Trophoblast cell (in vitro differentiated cells and primary cell): ENCODE measurements at regions not wholly inside any gene's neighbourhood (a gene's known extent, or its start where the extent isn't known, plus 50 kb on each side); places are given as distances from the start of the nearest gene placed in this dataset.

Experiments
- DNase-seq, 2 donors: peaks; one replicate each; pipeline ENCODE4 v3.0.0-alpha.2; 2016
- H2AFZ ChIP-seq: 2 replicates; pipeline ENCODE4 v1.6.1; 2013; ENCODE audit warnings: low read length, moderate library complexity, mild to moderate bottlenecking; ENCODE audit not compliant: insufficient read depth, poor library complexity
- H2AK5ac ChIP-seq: 2 replicates; pipeline ENCODE4 v1.6.1; 2013; ENCODE audit warnings: mild to moderate bottlenecking, low read length
- H2BK120ac ChIP-seq: 2 replicates; pipeline ENCODE4 v1.6.1; 2013; ENCODE audit warnings: low read length, mild to moderate bottlenecking, moderate library complexity; ENCODE audit not compliant: insufficient read depth, poor library complexity
- H2BK12ac ChIP-seq: 2 replicates; pipeline ENCODE4 v1.6.1; 2013; ENCODE audit warnings: mild to moderate bottlenecking, low read length, moderate library complexity
- H2BK5ac ChIP-seq: 2 replicates; pipeline ENCODE4 v1.6.1; 2013; ENCODE audit warnings: low read length, low read depth, moderate library complexity, mild to moderate bottlenecking; ENCODE audit not compliant: poor library complexity
- H3K14ac ChIP-seq: 2 replicates; pipeline ENCODE4 v1.6.1; 2013; ENCODE audit warnings: mild to moderate bottlenecking, low read length
- H3K18ac ChIP-seq: 2 replicates; pipeline ENCODE4 v1.6.1; 2013; ENCODE audit warnings: mild to moderate bottlenecking, low read length
- H3K23ac ChIP-seq: 2 replicates; pipeline ENCODE4 v1.6.1; 2013; ENCODE audit warnings: low read length
- H3K27ac ChIP-seq: 2 replicates; pipeline ENCODE4 v1.5.1; 2013; ENCODE audit warnings: low read depth, mild to moderate bottlenecking, inconsistent platforms, low read length, moderate library complexity
- H3K27me3 ChIP-seq: 2 replicates; pipeline ENCODE4 v1.6.1; 2013; ENCODE audit warnings: inconsistent platforms, mild to moderate bottlenecking, low read length, moderate library complexity; ENCODE audit not compliant: insufficient read depth
- H3K36me3 ChIP-seq, 2 experiments: 1 replicate in 1 of 2; 2 replicates in 1 of 2; pipeline ENCODE4 v1.6.1; 2013; ENCODE audit warnings: low read length in 2 of 2, mild to moderate bottlenecking in 2 of 2, moderate library complexity in 1 of 2; ENCODE audit not compliant: insufficient read depth in 2 of 2, control insufficient read depth in 1 of 2
- H3K4ac ChIP-seq: 2 replicates; pipeline ENCODE4 v1.6.1; 2013; ENCODE audit warnings: low read depth, mild to moderate bottlenecking, low read length, moderate library complexity
- H3K4me1 ChIP-seq, 2 experiments: 1 replicate in 1 of 2; 2 replicates in 1 of 2; pipeline ENCODE4 v1.6.1; 2013; ENCODE audit warnings: low read length in 2 of 2, mild to moderate bottlenecking in 2 of 2, moderate library complexity in 1 of 2; ENCODE audit not compliant: insufficient read depth in 2 of 2, control insufficient read depth in 1 of 2
- H3K4me2 ChIP-seq: 2 replicates; pipeline ENCODE4 v1.6.1; 2013; ENCODE audit warnings: inconsistent platforms, mild to moderate bottlenecking, low read length, moderate library complexity
- H3K4me3 ChIP-seq: 2 replicates; pipeline ENCODE4 v1.5.1; 2013; ENCODE audit warnings: mild to moderate bottlenecking, low read depth, low read length, inconsistent platforms
- H3K79me1 ChIP-seq: one replicate; pipeline ENCODE4 v1.6.1; 2013; ENCODE audit warnings: low read length
- H3K79me2 ChIP-seq: 2 replicates; pipeline ENCODE4 v1.6.1; 2013; ENCODE audit warnings: low read length, mild to moderate bottlenecking; ENCODE audit not compliant: control insufficient read depth, insufficient read depth, poor library complexity
- H3K9ac ChIP-seq: 2 replicates; pipeline ENCODE4 v1.6.1; 2013; ENCODE audit warnings: mild to moderate bottlenecking, low read length
- H3K9me3 ChIP-seq: 2 replicates; pipeline ENCODE4 v1.6.1; 2013; ENCODE audit warnings: low read depth, mild to moderate bottlenecking, control low read depth, inconsistent platforms, low read length; ENCODE audit not compliant: insufficient read depth
- H4K12ac ChIP-seq: 2 replicates; pipeline ENCODE4 v1.6.1; 2013; ENCODE audit warnings: low read depth, mild to moderate bottlenecking, low read length, moderate library complexity
- H4K8ac ChIP-seq: 2 replicates; pipeline ENCODE4 v1.6.1; 2013; ENCODE audit warnings: low read depth, mild to moderate bottlenecking, low read length, moderate library complexity
- H4K91ac ChIP-seq: one replicate; pipeline ENCODE4 v1.6.1; 2013; ENCODE audit warnings: low read depth, mild to moderate bottlenecking, low read length, moderate library complexity
- WGBS: extraction: QIAGEN DNeasy Blood & Tissue Kit; methylation state at CpG from one replicate; pipeline ENCODE4 v1.1.7; 2013; ENCODE audit warnings: missing lambda C conversion rate; ENCODE audit not compliant: insufficient read length, insufficient coverage; ENCODE audit errors: extremely low coverage; 5-methylcytosine and 5-hydroxymethylcytosine counted together

- Histone ChIP-seq H4K8ac (no peak overlapping the region), H3K4ac (no peak overlapping the region), H3K14ac (no peak overlapping the region), H3K23ac (no peak overlapping the region), H3K27me3 (no peaks in the 10 kb centered on the region), H3K4me3 (no peak overlapping the region), H3K9me3 (no peaks in the 10 kb centered on the region), H3K36me3 (no peaks in the 10 kb centered on the region), H2BK5ac (no peak overlapping the region), H3K79me2 (no peaks in the 10 kb centered on the region), H2BK12ac (no peak overlapping the region), H4K12ac (no peak overlapping the region), H3K18ac (no peak overlapping the region), H2AK5ac (no peak overlapping the region), H3K27ac (no peak overlapping the region), H3K79me1 (no peaks in the 10 kb centered on the region), H3K4me2 (no peak overlapping the region), H3K9ac (no peak overlapping the region), H2BK120ac (no peak overlapping the region), H2AFZ (no peak overlapping the region), H3K4me1 (peaks cover 0 to 5% of the 10 kb centered on the region in 2 experiments), H4K91ac (no peak overlapping the region)
- no CpG with 5 or more reads among the region's 7 CpGs for WGBS
- peak; percentile 28 to 66 for DNase-seq
These were observed 66.8 kb upstream of the BCHE start for GRCh38 chr3:165903885-165904630.

DNA sequence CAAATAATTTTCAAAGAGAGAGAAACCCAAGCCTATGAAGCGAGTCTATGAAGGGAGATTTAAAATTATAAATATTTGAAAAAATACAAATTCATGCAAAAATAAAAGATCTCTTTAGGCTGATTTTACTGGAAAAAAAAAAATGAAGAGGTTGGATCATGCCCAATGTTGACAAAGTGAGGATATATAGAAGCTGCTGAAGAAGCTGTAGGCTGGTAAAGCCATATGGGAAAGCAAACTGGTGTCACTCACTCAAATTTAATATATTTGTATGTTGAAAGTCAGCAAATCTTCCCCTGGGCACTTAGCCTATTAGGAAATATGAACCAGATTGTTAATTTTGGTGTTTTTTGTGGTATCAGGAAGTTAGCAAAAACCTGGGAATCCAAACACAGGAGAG is 61.8 kb upstream of the BCHE start:
- H3K9me3 ChIP-seq: no peaks in the 10 kb centered on the region
- H2BK5ac ChIP-seq: no peak overlapping the region
- H3K18ac ChIP-seq: no peak overlapping the region
- no peak overlapping the region for H4K8ac ChIP-seq
- no peak overlapping the region for H3K4me3 ChIP-seq
- WGBS: no CpG with 5 or more reads among the region's 1 CpG
- H3K79me1 ChIP-seq: no peaks in the 10 kb centered on the region
- H4K91ac ChIP-seq: no peak overlapping the region
- H3K36me3 ChIP-seq: no peaks in the 10 kb centered on the region
- H3K14ac ChIP-seq: no peak overlapping the region
- no peak overlapping the region for H2BK12ac ChIP-seq
- DNase-seq: no peak
- no peak overlapping the region for H3K4ac ChIP-seq
- no peak overlapping the region for H2AFZ ChIP-seq
- H3K4me2 ChIP-seq: no peak overlapping the region
- H4K12ac ChIP-seq: no peak overlapping the region
- no peaks in the 10 kb centered on the region for H3K27me3 ChIP-seq
- H3K4me1 ChIP-seq: peaks cover 0 to 3% of the 10 kb centered on the region in 2 experiments
- no peak overlapping the region for H3K27ac ChIP-seq
- H3K23ac ChIP-seq: no peak overlapping the region
- no peak overlapping the region for H3K9ac ChIP-seq
- H2BK120ac ChIP-seq: no peak overlapping the region
- H2AK5ac ChIP-seq: no peak overlapping the region
- H3K79me2 ChIP-seq: no peaks in the 10 kb centered on the region

DNA sequence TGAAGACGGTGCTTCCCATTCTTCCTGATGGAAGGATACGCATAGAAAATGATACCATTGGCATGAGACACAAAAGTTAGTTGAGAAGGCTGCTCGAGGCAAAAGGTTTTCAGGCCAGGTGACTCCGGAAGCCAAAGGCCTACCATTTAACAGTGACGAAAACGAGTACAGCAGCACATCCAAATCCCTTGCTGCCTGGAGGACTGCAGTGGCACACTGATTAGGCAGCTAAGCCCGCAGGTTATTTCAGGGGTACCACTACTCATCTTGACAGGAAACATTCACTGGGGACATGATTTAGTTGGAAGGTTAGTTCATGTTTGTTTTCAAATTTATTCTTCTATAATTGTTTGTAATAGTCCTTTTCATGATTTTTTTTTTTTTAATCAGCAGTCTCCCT is 59.9 kb upstream of the BCHE start:
- H3K4ac ChIP-seq: no peak overlapping the region

GRCh38 chr3:165895919-165896318 is 58.7 kb upstream of the BCHE start:
- no peak overlapping the region for H3K27ac ChIP-seq
- no peaks in the 10 kb centered on the region for H3K79me2 ChIP-seq
- DNase-seq: peak in 1 of 2 donors; percentile 33
- H3K4me1 ChIP-seq: no peaks in the 10 kb centered on the region
- no CpG with 5 or more reads among the region's 5 CpGs for WGBS
- H3K79me1 ChIP-seq: no peaks in the 10 kb centered on the region
- no peak overlapping the region for H3K18ac ChIP-seq
- H3K36me3 ChIP-seq: no peaks in the 10 kb centered on the region
- H3K4me2 ChIP-seq: no peak overlapping the region
- no peaks in the 10 kb centered on the region for H3K27me3 ChIP-seq
- H2AFZ ChIP-seq: no peak overlapping the region
- no peak overlapping the region for H3K4ac ChIP-seq
- H4K91ac ChIP-seq: no peak overlapping the region
- H4K12ac ChIP-seq: no peak overlapping the region
- no peak overlapping the region for H2BK12ac ChIP-seq
- H2BK120ac ChIP-seq: no peak overlapping the region
- no peak overlapping the region for H3K9ac ChIP-seq
- no peak overlapping the region for H3K23ac ChIP-seq
- H2AK5ac ChIP-seq: no peak overlapping the region
- H4K8ac ChIP-seq: no peak overlapping the region
- H3K4me3 ChIP-seq: no peak overlapping the region
- H3K14ac ChIP-seq: no peak overlapping the region
- no peaks in the 10 kb centered on the region for H3K9me3 ChIP-seq
- H2BK5ac ChIP-seq: no peak overlapping the region

More for the DNA sequence above, 59.9 kb upstream of the BCHE start:
- no peak overlapping the region for H3K14ac ChIP-seq
- H4K12ac ChIP-seq: no peak overlapping the region
- no peak overlapping the region for H2BK120ac ChIP-seq
- no CpG with 5 or more reads among the region's 7 CpGs for WGBS
- no peak overlapping the region for H3K9ac ChIP-seq
- H3K4me2 ChIP-seq: no peak overlapping the region
- H3K27me3 ChIP-seq: no peaks in the 10 kb centered on the region
- H3K23ac ChIP-seq: no peak overlapping the region
- no peak overlapping the region for H2AK5ac ChIP-seq
- no peak overlapping the region for H3K18ac ChIP-seq
- H3K36me3 ChIP-seq: no peaks in the 10 kb centered on the region
- no peaks in the 10 kb centered on the region for H3K4me1 ChIP-seq
- H3K4me3 ChIP-seq: no peak overlapping the region
- no peaks in the 10 kb centered on the region for H3K79me1 ChIP-seq
- no peak overlapping the region for H2AFZ ChIP-seq
- H4K8ac ChIP-seq: no peak overlapping the region
- no peaks in the 10 kb centered on the region for H3K79me2 ChIP-seq
- no peak overlapping the region for H3K27ac ChIP-seq
- H4K91ac ChIP-seq: no peak overlapping the region
- no peaks in the 10 kb centered on the region for H3K9me3 ChIP-seq
- DNase-seq: no peak
- H2BK12ac ChIP-seq: no peak overlapping the region
- H2BK5ac ChIP-seq: no peak overlapping the region
